ACHN (cell line): ENCODE measurements at regions not wholly inside any gene's neighbourhood (a gene's known extent, or its start where the extent isn't known, plus 50 kb on each side); places are given as distances from the start of the nearest gene placed in this dataset.

Source experiments
- DNase-seq: peaks from one replicate; pipeline ENCODE4 v3.0.0-alpha.2; 2015
- in situ Hi-C: cut with HindIII; loops from 2 replicates; pipeline ENCODE4 v1.10.0; 2017; ENCODE audit warnings: low sequenced_read_pairs, low pct_ligation_motif_present, low pct_unique_long_range_greater_than_20kb

- DNase-seq: no peak
- in situ Hi-C loops: no loop called here
Measured at GRCh38 chr11:39190751-39191150, 2268.7 kb downstream of the LRRC4C start.

- in situ Hi-C loops: no loop called here
- DNase-seq: no peak
Measured at GRCh38 chr11:39177678-39178077, 2281.8 kb downstream of the LRRC4C start.

GRCh38 chr11:39174965-39175364 is 2284.5 kb downstream of the LRRC4C start:
- in situ Hi-C loops: no loop called here

GRCh38 chr11:39174196-39174595 is 2285.3 kb downstream of the LRRC4C start:
- DNase-seq: no peak
- in situ Hi-C loops: no loop called here

More at GRCh38 chr11:39174965-39175364, 2284.5 kb downstream of the LRRC4C start:
- no peak for DNase-seq

GRCh38 chr11:39165021-39165420 is 2294.4 kb downstream of the LRRC4C start:
- no peak for DNase-seq
- in situ Hi-C loops: no loop called here

- in situ Hi-C loops: no loop called here
- DNase-seq: no peak
Measured at GRCh38 chr11:39149214-39149613, 2310.2 kb downstream of the LRRC4C start.

- in situ Hi-C loops: no loop called here
- no peak for DNase-seq
Measured at GRCh38 chr11:39145346-39145745, 2314.1 kb downstream of the LRRC4C start.

- in situ Hi-C loops: no loop called here
- no peak for DNase-seq
Measured at GRCh38 chr11:39144351-39145130, 2314.9 kb downstream of the LRRC4C start.

GRCh38 chr11:39139581-39139980 is 2319.9 kb downstream of the LRRC4C start:
- in situ Hi-C loops: no loop called here
- DNase-seq: no peak

- no peak for DNase-seq
- in situ Hi-C loops: no loop called here
Measured at GRCh38 chr11:39120890-39121289, 2338.6 kb downstream of the LRRC4C start.

- in situ Hi-C loops: no loop called here
- DNase-seq: no peak
Measured at GRCh38 chr11:39113606-39114005, 2345.8 kb downstream of the LRRC4C start.

GRCh38 chr11:39102236-39102635 is 2357.2 kb downstream of the LRRC4C start:
- no peak for DNase-seq
- in situ Hi-C loops: no loop called here

GRCh38 chr11:39078465-39078864 is 2381.0 kb downstream of the LRRC4C start:
- no peak for DNase-seq

GRCh38 chr11:39037611-39038010 is 2421.8 kb downstream of the LRRC4C start:
- DNase-seq: no peak
- in situ Hi-C loops: no loop called here

More at GRCh38 chr11:39078465-39078864, 2381.0 kb downstream of the LRRC4C start:
- in situ Hi-C loops: no loop called here

- no peak for DNase-seq
- in situ Hi-C loops: no loop called here
Measured at GRCh38 chr11:39036021-39036420, 2423.4 kb downstream of the LRRC4C start.

GRCh38 chr11:39021539-39021938 is 2423.5 kb upstream of the RAG2 start:
- DNase-seq: no peak
- in situ Hi-C loops: no loop called here

- in situ Hi-C loops: no loop called here
- no peak for DNase-seq
Measured at GRCh38 chr11:39011797-39012196, 2413.8 kb upstream of the RAG2 start.

- no peak for DNase-seq
- in situ Hi-C loops: no loop called here
Measured at GRCh38 chr11:38990841-38991240, 2392.8 kb upstream of the RAG2 start.

- no peak for DNase-seq
Measured at GRCh38 chr11:38990139-38990538, 2392.1 kb upstream of the RAG2 start.

GRCh38 chr11:38988908-38989307 is 2390.9 kb upstream of the RAG2 start:
- in situ Hi-C loops: no loop called here
- DNase-seq: no peak

More at GRCh38 chr11:38990139-38990538, 2392.1 kb upstream of the RAG2 start:
- in situ Hi-C loops: no loop called here
